GM23248 (cell line): ENCODE measurements at regions not wholly inside any gene's neighbourhood (a gene's known extent, or its start where the extent isn't known, plus 50 kb on each side); places are given as distances from the start of the nearest gene placed in this dataset.

Experiments used
- EZH2 ChIP-seq: fragments of 200-600 bp; sonication (generic); IDR thresholded peaks from 2 replicates; pipeline ENCODE4 v1.6.1; 2018; ENCODE audit warnings: antibody characterized with exemption, mild to moderate bottlenecking; ENCODE audit not compliant: insufficient read depth, poor library complexity, severe bottlenecking
- EZH2phosphoT487 ChIP-seq: fragments of 200-600 bp; sonication (generic); IDR thresholded peaks from 2 replicates; pipeline ENCODE4 v1.6.1; 2018; ENCODE audit warnings: antibody characterized with exemption, moderate library complexity, mild to moderate bottlenecking, low read depth; ENCODE audit not compliant: insufficient read depth

- TF ChIP-seq EZH2, result no peak
- TF ChIP-seq EZH2phosphoT487, result no peak
These were observed 522.8 kb upstream of the KLF4 start for GRCh38 chr9:108012405-108012804.
